ENCODE measurements at regions not wholly inside any gene's neighbourhood (a gene's known extent, or its start where the extent isn't known, plus 50 kb on each side); places are given as distances from the start of the nearest gene placed in this dataset.

GRCh38 chr15:61518191-61518950, 289.3 kb upstream of the RORA start:
- no peak for TF ChIP-seq CTCF (IDR thresholded peaks at IDR 0.05)

GRCh38 chr15:61517776-61518175, 288.7 kb upstream of the RORA start:
- no peak for TF ChIP-seq CTCF (IDR thresholded peaks at IDR 0.05)

- no peak for TF ChIP-seq CTCF (IDR thresholded peaks at IDR 0.05)
These were observed 288.2 kb upstream of the RORA start for GRCh38 chr15:61517335-61517734.

- TF ChIP-seq CTCF (IDR thresholded peaks at IDR 0.05), result no peak
These were observed 282.7 kb upstream of the RORA start for GRCh38 chr15:61511756-61512155.

- TF ChIP-seq CTCF (IDR thresholded peaks at IDR 0.05), result no peak
These were observed 282.0 kb upstream of the RORA start for GRCh38 chr15:61511089-61511488.

- no peak for TF ChIP-seq CTCF (IDR thresholded peaks at IDR 0.05)
These were observed 280.3 kb upstream of the RORA start for GRCh38 chr15:61509327-61509840.

GRCh38 chr15:61503383-61503969, 274.4 kb upstream of the RORA start:
- no peak for TF ChIP-seq CTCF (IDR thresholded peaks at IDR 0.05)

All from LNCAP (cell line).